MG63 (cell line): ENCODE measurements at regions not wholly inside any gene's neighbourhood (a gene's known extent, or its start where the extent isn't known, plus 50 kb on each side); places are given as distances from the start of the nearest gene placed in this dataset.
A peak's percentile ranks its signal among the peaks of the same experiment; 100 is the strongest.
"Not testable (repeated sequence)": the region's sequence is repeated elsewhere in the genome, so short reads cannot be mapped to it uniquely, and the experiment has no call there.

Experiments
- DNase-seq: peaks from one replicate; pipeline ENCODE4 v3.0.0-alpha.2; 2020
- H3K27me3 ChIP-seq: fragments of 250-450 bp; sonication (Bioruptor Pico); 2 replicates; pipeline ENCODE4 v1.5.1; 2020; ENCODE audit warnings: mild to moderate bottlenecking, moderate library complexity
- H3K36me3 ChIP-seq: fragments of 250-450 bp; sonication (Bioruptor Pico); 2 replicates; pipeline ENCODE4 v1.5.1; 2020; ENCODE audit warnings: mild to moderate bottlenecking, moderate library complexity
- H3K4me3 ChIP-seq: fragments of 250-450 bp; sonication (Bioruptor Pico); 2 replicates; pipeline ENCODE4 v1.5.1; 2020; ENCODE audit warnings: mild to moderate bottlenecking, moderate library complexity
- H3K9me3 ChIP-seq: fragments of 250-450 bp; sonication (Bioruptor Pico); 2 replicates; pipeline ENCODE4 v1.5.1; 2020; ENCODE audit warnings: mild to moderate bottlenecking, moderate library complexity

- no peaks in the 10 kb centered on the region for H3K36me3 ChIP-seq
- no peak overlapping the region for H3K4me3 ChIP-seq
- no peaks in the 10 kb centered on the region for H3K9me3 ChIP-seq
- H3K27me3 ChIP-seq = no peaks in the 10 kb centered on the region
- DNase-seq = no peak
These were observed 230.6 kb upstream of the CNTN3 start for GRCh38 chr3:74845081-74845480.

- no peak overlapping the region for H3K4me3 ChIP-seq
- no peaks in the 10 kb centered on the region for H3K36me3 ChIP-seq
- no peak for DNase-seq
- H3K9me3 ChIP-seq = no peaks in the 10 kb centered on the region
- no peaks in the 10 kb centered on the region for H3K27me3 ChIP-seq
These were observed 230.0 kb upstream of the CNTN3 start for GRCh38 chr3:74844428-74844827.

GRCh38 chr3:74842649-74843048 is 228.2 kb upstream of the CNTN3 start:
- H3K4me3 ChIP-seq = no peak overlapping the region
- no peaks in the 10 kb centered on the region for H3K27me3 ChIP-seq
- H3K9me3 ChIP-seq = no peaks in the 10 kb centered on the region
- no peak for DNase-seq
- H3K36me3 ChIP-seq = no peaks in the 10 kb centered on the region

GRCh38 chr3:74842141-74842540 is 227.7 kb upstream of the CNTN3 start:
- H3K27me3 ChIP-seq = no peaks in the 10 kb centered on the region
- H3K4me3 ChIP-seq = no peak overlapping the region
- no peaks in the 10 kb centered on the region for H3K9me3 ChIP-seq
- DNase-seq = no peak
- no peaks in the 10 kb centered on the region for H3K36me3 ChIP-seq

- H3K4me3 ChIP-seq = no peak overlapping the region
- no peaks in the 10 kb centered on the region for H3K36me3 ChIP-seq
- H3K27me3 ChIP-seq = no peaks in the 10 kb centered on the region
- no peak for DNase-seq
- H3K9me3 ChIP-seq = no peaks in the 10 kb centered on the region
These were observed 225.1 kb upstream of the CNTN3 start for GRCh38 chr3:74839566-74839965.

- Histone ChIP-seq H3K9me3 (no peaks in the 10 kb centered on the region), H3K27me3 (no peaks in the 10 kb centered on the region), H3K36me3 (no peaks in the 10 kb centered on the region), H3K4me3 (no peak overlapping the region)
- no peak for DNase-seq
These were observed 218.5 kb upstream of the CNTN3 start for GRCh38 chr3:74832925-74833324.

GRCh38 chr3:74830845-74831244 is 216.4 kb upstream of the CNTN3 start:
- DNase-seq, H3K9me3 ChIP-seq, H3K27me3 ChIP-seq, H3K36me3 ChIP-seq, H3K4me3 ChIP-seq: not testable (repeated sequence)

GRCh38 chr3:74825404-74825803 is 210.9 kb upstream of the CNTN3 start:
- not testable (repeated sequence) for DNase-seq, H3K36me3 ChIP-seq, H3K27me3 ChIP-seq, H3K4me3 ChIP-seq, H3K9me3 ChIP-seq

- H3K9me3 ChIP-seq = no peaks in the 10 kb centered on the region
- H3K36me3 ChIP-seq = no peaks in the 10 kb centered on the region
- H3K4me3 ChIP-seq = no peak overlapping the region
- H3K27me3 ChIP-seq = no peaks in the 10 kb centered on the region
- no peak for DNase-seq
These were observed 209.9 kb upstream of the CNTN3 start for GRCh38 chr3:74824366-74824765.

- no peaks in the 10 kb centered on the region for H3K36me3 ChIP-seq
- no peaks in the 10 kb centered on the region for H3K9me3 ChIP-seq
- no peak overlapping the region for H3K4me3 ChIP-seq
- no peak for DNase-seq
- H3K27me3 ChIP-seq = no peaks in the 10 kb centered on the region
These were observed 199.7 kb upstream of the CNTN3 start for GRCh38 chr3:74814181-74814580.

- H3K4me3 ChIP-seq = no peak overlapping the region
- H3K9me3 ChIP-seq = no peaks in the 10 kb centered on the region
- DNase-seq = no peak
- no peaks in the 10 kb centered on the region for H3K27me3 ChIP-seq
- H3K36me3 ChIP-seq = no peaks in the 10 kb centered on the region
These were observed 198.3 kb upstream of the CNTN3 start for GRCh38 chr3:74812756-74813155.

GRCh38 chr3:74808506-74809275 is 194.2 kb upstream of the CNTN3 start:
- DNase-seq = no peak
- no peaks in the 10 kb centered on the region for H3K36me3 ChIP-seq

GRCh38 chr3:74801924-74802323 is 187.5 kb upstream of the CNTN3 start:
- Histone ChIP-seq H3K36me3 (no peaks in the 10 kb centered on the region), H3K4me3 (no peak overlapping the region), H3K27me3 (no peaks in the 10 kb centered on the region), H3K9me3 (no peaks in the 10 kb centered on the region)
- no peak for DNase-seq

More at GRCh38 chr3:74808506-74809275, 194.2 kb upstream of the CNTN3 start:
- no peak overlapping the region for H3K4me3 ChIP-seq
- H3K27me3 ChIP-seq = no peaks in the 10 kb centered on the region
- H3K9me3 ChIP-seq = no peaks in the 10 kb centered on the region

- Histone ChIP-seq H3K4me3 (no peak overlapping the region), H3K36me3 (no peaks in the 10 kb centered on the region), H3K27me3 (no peaks in the 10 kb centered on the region), H3K9me3 (no peaks in the 10 kb centered on the region)
- peak; percentile 9 for DNase-seq
These were observed 174.7 kb upstream of the CNTN3 start for GRCh38 chr3:74789111-74789510.

- H3K36me3 ChIP-seq = no peaks in the 10 kb centered on the region
- DNase-seq = no peak
- H3K27me3 ChIP-seq = no peaks in the 10 kb centered on the region
- no peak overlapping the region for H3K4me3 ChIP-seq
- H3K9me3 ChIP-seq = no peaks in the 10 kb centered on the region
These were observed 172.6 kb upstream of the CNTN3 start for GRCh38 chr3:74787011-74787410.

- Histone ChIP-seq H3K36me3 (no peaks in the 10 kb centered on the region), H3K27me3 (no peaks in the 10 kb centered on the region), H3K9me3 (no peaks in the 10 kb centered on the region), H3K4me3 (no peak overlapping the region)
- no peak for DNase-seq
These were observed 156.9 kb upstream of the CNTN3 start for GRCh38 chr3:74771401-74771800.

GRCh38 chr3:74768010-74768409 is 153.6 kb upstream of the CNTN3 start:
- no peaks in the 10 kb centered on the region for H3K27me3 ChIP-seq
- H3K9me3 ChIP-seq = no peaks in the 10 kb centered on the region
- H3K4me3 ChIP-seq = no peak overlapping the region
- H3K36me3 ChIP-seq = no peaks in the 10 kb centered on the region
- DNase-seq = no peak

GRCh38 chr3:74766405-74766804 is 151.9 kb upstream of the CNTN3 start:
- Histone ChIP-seq H3K27me3 (no peaks in the 10 kb centered on the region), H3K9me3 (no peaks in the 10 kb centered on the region), H3K36me3 (no peaks in the 10 kb centered on the region), H3K4me3 (no peak overlapping the region)
- no peak for DNase-seq

GRCh38 chr3:74763830-74764229 is 149.4 kb upstream of the CNTN3 start:
- H3K27me3 ChIP-seq = no peaks in the 10 kb centered on the region
- DNase-seq = no peak
- H3K9me3 ChIP-seq = no peaks in the 10 kb centered on the region
- no peaks in the 10 kb centered on the region for H3K36me3 ChIP-seq
- no peak overlapping the region for H3K4me3 ChIP-seq
